ENCODE measurements at regions not wholly inside any gene's neighbourhood (a gene's known extent, or its start where the extent isn't known, plus 50 kb on each side); places are given as distances from the start of the nearest gene placed in this dataset.

DNA sequence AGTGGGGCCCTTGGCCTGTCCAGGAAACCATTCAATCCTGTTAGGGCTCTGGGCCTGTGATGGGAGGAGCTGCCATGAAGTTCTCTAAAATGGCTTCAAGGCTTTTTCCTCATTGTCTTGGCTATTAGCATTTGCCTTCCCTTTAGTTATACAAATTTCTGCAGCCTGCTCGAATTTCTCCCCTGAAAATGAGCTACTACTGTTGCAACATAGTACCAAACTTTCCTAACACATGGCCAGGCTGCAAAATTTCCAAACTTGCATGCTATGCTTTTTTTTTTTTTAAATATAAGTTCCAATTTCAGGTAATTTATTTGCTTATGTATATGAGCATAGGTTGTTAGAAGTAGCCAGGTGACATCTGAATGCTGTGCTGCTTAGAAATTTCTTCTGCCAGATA, 560.8 kb upstream of the TBL1XR1 start:
- Histone ChIP-seq H3K4me3 (no peak overlapping the region), H3K4me1 (peaks cover 0 to 28% of the 10 kb centered on the region in 2 donors), H3K27me3 (no peaks in the 10 kb centered on the region), H3K27ac (peak overlapping the region in 1 of 2 donors; percentile 70), H3K9me3 (no peaks in the 10 kb centered on the region), H3K36me3 (no peaks in the 10 kb centered on the region)
- DNase-seq (ENCODE audit: low spot score) = no peak
- TF ChIP-seq, protein P1, sequence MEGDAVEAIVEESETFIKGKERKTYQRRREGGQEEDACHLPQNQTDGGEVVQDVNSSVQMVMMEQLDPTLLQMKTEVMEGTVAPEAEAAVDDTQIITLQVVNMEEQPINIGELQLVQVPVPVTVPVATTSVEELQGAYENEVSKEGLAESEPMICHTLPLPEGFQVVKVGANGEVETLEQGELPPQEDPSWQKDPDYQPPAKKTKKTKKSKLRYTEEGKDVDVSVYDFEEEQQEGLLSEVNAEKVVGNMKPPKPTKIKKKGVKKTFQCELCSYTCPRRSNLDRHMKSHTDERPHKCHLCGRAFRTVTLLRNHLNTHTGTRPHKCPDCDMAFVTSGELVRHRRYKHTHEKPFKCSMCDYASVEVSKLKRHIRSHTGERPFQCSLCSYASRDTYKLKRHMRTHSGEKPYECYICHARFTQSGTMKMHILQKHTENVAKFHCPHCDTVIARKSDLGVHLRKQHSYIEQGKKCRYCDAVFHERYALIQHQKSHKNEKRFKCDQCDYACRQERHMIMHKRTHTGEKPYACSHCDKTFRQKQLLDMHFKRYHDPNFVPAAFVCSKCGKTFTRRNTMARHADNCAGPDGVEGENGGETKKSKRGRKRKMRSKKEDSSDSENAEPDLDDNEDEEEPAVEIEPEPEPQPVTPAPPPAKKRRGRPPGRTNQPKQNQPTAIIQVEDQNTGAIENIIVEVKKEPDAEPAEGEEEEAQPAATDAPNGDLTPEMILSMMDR (IDR thresholded peaks at IDR 0.05) = no peak

GRCh38 chr3:177760803-177761202, 563.5 kb upstream of the TBL1XR1 start:
- no peak for DNase-seq (ENCODE audit: low spot score)
- TF ChIP-seq, protein P1 (IDR thresholded peaks at IDR 0.05) = no peak
- Histone ChIP-seq H3K9me3 (no peaks in the 10 kb centered on the region), H3K27ac (peak overlapping the region in 1 of 2 donors; percentile 22), H3K27me3 (no peaks in the 10 kb centered on the region), H3K4me1 (peaks cover 0 to 29% of the 10 kb centered on the region in 2 donors), H3K36me3 (no peaks in the 10 kb centered on the region), H3K4me3 (no peak overlapping the region)

DNA sequence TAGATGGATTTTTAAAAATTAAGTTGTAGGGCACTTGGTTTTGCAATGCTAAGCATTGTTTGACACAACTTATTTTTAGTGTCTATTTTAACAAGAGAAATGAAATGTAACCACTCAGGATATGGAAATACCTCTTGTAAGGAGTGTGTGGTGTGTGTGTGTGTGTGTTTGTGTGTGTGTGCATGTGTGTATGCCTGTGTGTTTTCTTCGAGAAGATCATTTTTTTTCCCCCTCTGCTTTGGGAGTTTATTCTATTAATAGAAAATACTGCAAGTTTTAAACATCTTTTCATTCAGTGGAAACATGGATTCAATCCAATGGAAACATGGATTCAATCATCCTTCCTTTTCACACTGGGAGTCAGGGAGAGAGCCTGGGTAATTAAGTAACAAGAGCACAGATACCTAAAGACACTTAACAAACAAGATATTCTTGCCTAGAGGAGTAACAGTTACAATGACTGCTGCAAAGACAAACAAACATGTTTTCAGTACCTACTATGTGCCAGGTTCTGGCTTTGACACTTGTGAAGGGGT, 567.2 kb upstream of the TBL1XR1 start:
- TF ChIP-seq, protein P1 (IDR thresholded peaks at IDR 0.05) = no peak
- H3K36me3 ChIP-seq = no peaks in the 10 kb centered on the region
- H3K27ac ChIP-seq = peak overlapping the region in 1 of 2 donors; percentile 66
- DNase-seq (ENCODE audit: low spot score) = no peak
- H3K27me3 ChIP-seq = no peaks in the 10 kb centered on the region
- peaks cover 0 to 18% of the 10 kb centered on the region in 2 donors for H3K4me1 ChIP-seq
- H3K4me3 ChIP-seq = no peak overlapping the region
- peaks cover 0 to 15% of the 10 kb centered on the region in 2 donors for H3K9me3 ChIP-seq

DNA sequence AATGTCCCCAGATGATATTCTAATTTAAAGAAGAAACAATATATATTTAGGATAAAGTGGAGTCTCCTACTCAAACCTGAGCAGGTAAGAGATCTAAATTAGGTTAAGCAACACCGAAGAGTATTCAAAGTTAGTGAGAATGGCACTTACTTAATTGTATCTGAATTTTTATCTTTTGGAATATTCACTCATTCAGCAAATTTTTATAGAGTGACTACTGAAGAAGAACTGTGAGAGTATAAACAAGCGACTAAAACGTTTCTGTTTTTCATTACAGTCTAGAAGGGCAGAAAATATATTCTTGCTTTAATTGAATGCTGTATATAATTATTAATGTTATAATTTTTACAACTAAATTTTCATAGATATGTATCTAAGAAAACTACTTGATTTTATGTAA, 567.7 kb upstream of the TBL1XR1 start:
- Histone ChIP-seq H3K27ac (peak overlapping the region in 1 of 2 donors; percentile 66), H3K9me3 (peaks cover 0 to 20% of the 10 kb centered on the region in 2 donors), H3K27me3 (no peaks in the 10 kb centered on the region), H3K4me1 (peaks cover 0 to 18% of the 10 kb centered on the region in 2 donors), H3K4me3 (no peak overlapping the region), H3K36me3 (no peaks in the 10 kb centered on the region)
- TF ChIP-seq, protein P1 (IDR thresholded peaks at IDR 0.05) = no peak
- no peak for DNase-seq (ENCODE audit: low spot score)

GRCh38 chr3:177770383-177771230, 573.3 kb upstream of the TBL1XR1 start:
- DNase-seq (ENCODE audit: low spot score) = no peak
- Histone ChIP-seq H3K27me3 (no peaks in the 10 kb centered on the region), H3K36me3 (no peaks in the 10 kb centered on the region), H3K4me3 (no peak overlapping the region), H3K27ac (peak overlapping the region in 1 of 2 donors; percentile 52), H3K4me1 (peaks cover 0 to 21% of the 10 kb centered on the region in 2 donors), H3K9me3 (peaks cover 0 to 21% of the 10 kb centered on the region in 2 donors)
- TF ChIP-seq, protein P1 (IDR thresholded peaks at IDR 0.05) = no peak
